ENCODE measurements at regions not wholly inside any gene's neighbourhood (a gene's known extent, or its start where the extent isn't known, plus 50 kb on each side); places are given as distances from the start of the nearest gene placed in this dataset.

DNA sequence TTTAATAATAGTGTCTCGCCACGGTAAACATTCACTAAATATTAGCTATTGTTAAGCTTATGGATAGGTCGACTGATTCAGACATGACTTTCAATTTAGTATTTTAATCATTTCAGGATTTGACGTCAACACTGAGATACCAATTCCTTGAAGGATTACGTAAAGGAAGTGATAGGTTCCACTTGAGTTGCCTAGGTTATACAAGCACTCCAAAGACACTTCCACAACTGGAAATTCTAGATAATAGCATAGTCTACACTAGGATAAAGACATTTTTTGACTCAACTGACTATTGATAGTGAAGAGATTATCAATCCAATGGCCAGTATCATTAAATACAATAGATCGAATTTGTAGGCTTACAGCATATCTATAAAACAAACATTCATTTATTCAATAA lies 63.9 kb upstream of the NHSL1 start:
- TF ChIP-seq ZNF274 (IDR thresholded peaks at IDR 0.05; ENCODE audit: low read depth, low read length) (no peak), SUZ12 (IDR thresholded peaks at IDR 0.05; ENCODE audit: extremely low read depth, insufficient read depth, insufficient read length) (no peak), YY1 (IDR thresholded peaks at IDR 0.05; ENCODE audit: insufficient read depth, insufficient read length) (no peak)

Data from NT2/D1 (cell line).